K562 (cell line): ENCODE measurements at regions not wholly inside any gene's neighbourhood (a gene's known extent, or its start where the extent isn't known, plus 50 kb on each side); places are given as distances from the start of the nearest gene placed in this dataset.

Source experiments
- ATAC-seq: fragments of 200-7000 bp; cut with Tn5 transposase; 3 replicates; pipeline ENCODE4 v1.9.1; 2020; ENCODE audit warnings: moderate library complexity
- BruUV-seq: library from RNA; stranded (reverse); fragments of 400-500 nt; replicated peaks from 2 replicates; lab custom pipeline; 2021; lab: Mats Ljungman, UMichigan
- CTCF ChIA-PET: fragments of 300-600 bp; formaldehyde crosslinking; extraction: SDS; loops from one replicate; lab custom pipeline; 2021; ENCODE audit warnings: low intra/inter-chr PET ratio; lab: Yijun Ruan, JAX
- POLR2A ChIA-PET: fragments of 300-600, 350-650 bp; sonication (Branson Sonifier 250); formaldehyde crosslinking; extraction: SDS; loops from one replicate; lab custom pipeline; 2021; ENCODE audit warnings: antibody characterized with exemption, inconsistent platforms; lab: Yijun Ruan, JAX
- DNase-seq, 4 experiments: peaks; one replicate each; pipeline versions ENCODE4 v3.0.0 to v3.0.0-alpha.2; 2011 to 2018; ENCODE audit warnings: low spot score in 3 of 4, mixed read lengths in 3 of 4; ENCODE audit errors: extremely low read depth in 1 of 4
- FAIRE-seq: peaks from 2 replicates; lab custom pipeline; 2011; peaks lifted over from hg19 to GRCh38; lab: Jason Lieb, UNC
- H2AFZ ChIP-seq: 2 replicates; pipeline ENCODE4 v1.6.0; 2011; ENCODE audit warnings: low read depth, low read length, control low read depth, inconsistent platforms
- H3K27ac ChIP-seq: fragments of 200-600 bp; 3 replicates; pipeline ENCODE4 v1.8.0; 2011; ENCODE audit warnings: low read depth, mild to moderate bottlenecking, control low read depth, inconsistent platforms, low read length, moderate library complexity, mixed read lengths; ENCODE audit errors: extremely low read depth
- H3K27me3 ChIP-seq, 2 experiments: fragments of 300-600 bp in 1 of 2; 2 replicates in 1 of 2; 3 replicates in 1 of 2; pipeline versions ENCODE4 v1.6.0 to v1.8.0; 2011; ENCODE audit warnings: inconsistent platforms in 2 of 2, low read length in 2 of 2, mild to moderate bottlenecking in 1 of 2, mixed read lengths in 1 of 2, moderate library complexity in 1 of 2; ENCODE audit not compliant: control insufficient read depth in 2 of 2, insufficient read depth in 2 of 2
- H3K36me3 ChIP-seq: fragments of 300-600 bp; 3 replicates; pipeline ENCODE4 v1.8.0; 2011; ENCODE audit warnings: mild to moderate bottlenecking, low read length, inconsistent platforms; ENCODE audit not compliant: control insufficient read depth, insufficient read depth
- H3K4me1 ChIP-seq, 2 experiments: fragments of 200-600 bp in 1 of 2; replicated peaks in 1 of 2; 2 replicates in 1 of 2; 3 replicates in 1 of 2; pipeline versions ENCODE4 v1.5.1 to v1.8.0; 2011; ENCODE audit warnings: inconsistent platforms in 2 of 2, low read length in 2 of 2, mild to moderate bottlenecking in 1 of 2, mixed read lengths in 1 of 2, moderate library complexity in 1 of 2; ENCODE audit not compliant: control insufficient read depth in 2 of 2, insufficient read depth in 2 of 2
- H3K4me2 ChIP-seq: 2 replicates; pipeline ENCODE4 v1.6.1; 2011; ENCODE audit warnings: low read length, control low read depth, inconsistent platforms, mixed read lengths; ENCODE audit not compliant: insufficient read depth
- H3K4me3 ChIP-seq: fragments of 200-600 bp; sonication (generic), shearing (Covaris generic); 2 replicates; pipeline ENCODE4 v1.5.1; 2016; ENCODE audit warnings: control low read depth, inconsistent platforms
- H3K79me2 ChIP-seq: fragments of 200-600 bp; 3 replicates; pipeline ENCODE4 v1.8.0; 2011; ENCODE audit warnings: low read length, inconsistent platforms; ENCODE audit not compliant: control insufficient read depth, insufficient read depth
- H3K9ac ChIP-seq, 2 experiments: 2 replicates each; pipeline versions ENCODE4 v1.6.0 to v1.6.1; 2011; ENCODE audit warnings: low read depth in 2 of 2, low read length in 2 of 2, control low read depth in 1 of 2, inconsistent platforms in 1 of 2, mild to moderate bottlenecking in 1 of 2, mixed read lengths in 1 of 2; ENCODE audit not compliant: insufficient read depth in 1 of 2
- H3K9me1 ChIP-seq: one replicate; pipeline ENCODE4 v1.6.0; 2011; ENCODE audit warnings: inconsistent platforms, mild to moderate bottlenecking, low read length, moderate library complexity; ENCODE audit not compliant: control insufficient read depth, insufficient read depth
- H3K9me3 ChIP-seq: replicated peaks from 2 replicates; pipeline ENCODE4 v1.5.1; 2011; ENCODE audit warnings: low read depth, low read length, inconsistent platforms; ENCODE audit not compliant: control insufficient read depth, insufficient read depth
- H4K20me1 ChIP-seq: replicated peaks from 2 replicates; pipeline ENCODE4 v1.6.1; 2011; ENCODE audit warnings: low read length, inconsistent platforms, mixed read lengths; ENCODE audit not compliant: control insufficient read depth, insufficient read depth
- BACH1 ChIP-seq: fragments of 200-800 bp; sonication (Bioruptor generic); IDR thresholded peaks from 2 replicates; pipeline ENCODE4 v1.6.1; 2016; ENCODE audit warnings: missing genetic modification characterization, missing compliant biosample characterization
- E2F6 ChIP-seq, 2 experiments: IDR thresholded peaks; 2 replicates each; pipeline ENCODE4 v1.6.1; 2011; ENCODE audit warnings: borderline replicate concordance in 1 of 2, control low read depth in 1 of 2, low read depth in 1 of 2, low read length in 1 of 2, mild to moderate bottlenecking in 1 of 2, mixed read lengths in 1 of 2, moderate library complexity in 1 of 2; ENCODE audit not compliant: insufficient read depth in 1 of 2, insufficient read length in 1 of 2, poor library complexity in 1 of 2, severe bottlenecking in 1 of 2; ENCODE audit errors: extremely low read depth in 1 of 2
- EP300 ChIP-seq: IDR thresholded peaks from 2 replicates; pipeline ENCODE4 v1.6.1; 2012; ENCODE audit warnings: low read length, improper control_type of control experiment
- FIP1L1 ChIP-seq: fragments of 200-400 bp; formaldehyde crosslinking; IDR thresholded peaks from 2 replicates; pipeline ENCODE4 v1.6.1; 2018; ENCODE audit warnings: mild to moderate bottlenecking, low read depth, low read length; ENCODE audit not compliant: poor library complexity, severe bottlenecking
- MCM7 ChIP-seq, 2 experiments: fragments of 450-650 bp; IDR thresholded peaks; 2 replicates each; pipeline ENCODE4 v1.6.1; 2016 to 2018
- NR1H2 ChIP-seq: sonication (generic); formaldehyde crosslinking; IDR thresholded peaks from 2 replicates; pipeline ENCODE4 v1.4.0; 2020; ENCODE audit warnings: mild to moderate bottlenecking, missing genetic modification reagents
- NR2F6 ChIP-seq: fragments of 450-650 bp; formaldehyde crosslinking; IDR thresholded peaks from 2 replicates; pipeline ENCODE4 v1.4.0; 2020; ENCODE audit warnings: mild to moderate bottlenecking
- SIN3B ChIP-seq: fragments of 450-650 bp; IDR thresholded peaks from 2 replicates; pipeline ENCODE4 v1.6.1; 2017; ENCODE audit warnings: low read depth, mild to moderate bottlenecking, moderate library complexity
- TCF15 ChIP-seq: fragments of 250-450 bp; sonication (Bioruptor Pico); IDR thresholded peaks from 2 replicates; pipeline ENCODE4 v1.8.0; 2022; ENCODE audit warnings: moderate library complexity, mild to moderate bottlenecking, inconsistent platforms
- TCF7L2 ChIP-seq: fragments of 150-350 bp; IDR thresholded peaks from 2 replicates; pipeline ENCODE4 v1.6.1; 2016; ENCODE audit warnings: low read depth, mild to moderate bottlenecking, low read length, moderate library complexity
- U2AF2 ChIP-seq: fragments of 200-400 bp; formaldehyde crosslinking; optimal IDR thresholded peaks from 2 replicates; pipeline ENCODE3; 2017; ENCODE audit warnings: low read depth, mild to moderate bottlenecking, low read length
- ZBTB40 ChIP-seq, 2 experiments: fragments of 450-650 bp in 1 of 2; sonication (generic) in 1 of 2; formaldehyde crosslinking in 1 of 2; IDR thresholded peaks; 2 replicates each; pipeline versions ENCODE4 v1.7.1 to v1.9.0; 2016 to 2022; ENCODE audit warnings: inconsistent platforms in 1 of 2, mild to moderate bottlenecking in 1 of 2, missing genetic modification reagents in 1 of 2
- ZNF584 ChIP-seq: fragments of 200-800 bp; sonication (Bioruptor generic); IDR thresholded peaks from 2 replicates; pipeline ENCODE4 v1.6.1; 2016; ENCODE audit warnings: low read depth, mild to moderate bottlenecking, missing genetic modification characterization, missing compliant biosample characterization
- WGBS: fragments of 100-300 bp; shearing (Covaris generic); methylation state at CpG from one replicate; pipeline ENCODE4 v1.1.6; 2016; ENCODE audit warnings: low coverage, mixed read lengths; ENCODE audit not compliant: insufficient coverage; ENCODE audit errors: missing lambda C conversion rate; 5-methylcytosine and 5-hydroxymethylcytosine counted together
- in situ Hi-C: fragments of 300-500 bp; cut with MboI; formaldehyde crosslinking; loops from 4 replicates; pipeline ENCODE4 v1.15.0; 2018; ENCODE audit warnings: inconsistent platforms, mixed read lengths
- intact Hi-C: fragments of 100-400 bp; cut with micrococcal nuclease; formaldehyde crosslinking; loops from 2 replicates; pipeline ENCODE4 v1.14.2; 2022

GRCh38 chr3:181521831-181522230 is 189.9 kb upstream of the SOX2 start:
- POLR2A ChIA-PET, result no interaction called here
- FAIRE-seq, result no peak
- WGBS, result 3% methylated on average over 2 of the region's 2 CpGs
- TF ChIP-seq TCF7L2 (no peak), ZNF584 (CRISPR knock-in tag) (no peak), BACH1 (no peak), TCF15 (CRISPR knock-in tag) (no peak), EP300 (no peak), FIP1L1 (no peak), E2F6 (IDR thresholded peaks at IDR 0.05; ENCODE audit: borderline replicate concordance in 1 of 2, extremely low read depth in 1 of 2, insufficient read depth in 1 of 2, insufficient read length in 1 of 2, low read depth in 1 of 2, low read length in 1 of 2, poor library complexity in 1 of 2, severe bottlenecking in 1 of 2) (no peak), SIN3B (no peak), MCM7 (IDR thresholded peaks at IDR 0.05) (no peak), U2AF2 (no peak), NR1H2 (CRISPR knock-in tag) (no peak), NR2F6 (CRISPR knock-in tag) (no peak), ZBTB40 (IDR thresholded peaks at IDR 0.05) (no peak), ZBTB40 (CRISPR knock-in tag; IDR thresholded peaks at IDR 0.05) (no peak)

More at GRCh38 chr3:181521831-181522230, 189.9 kb upstream of the SOX2 start:
- H3K4me2 ChIP-seq, result no peak overlapping the region
- in situ Hi-C loops (no loop called here), intact Hi-C loops (no loop called here)
- no peaks in the 10 kb centered on the region for H3K9me1 ChIP-seq
- no peaks in the 10 kb centered on the region for H3K27me3 ChIP-seq
- H3K36me3 ChIP-seq, result no peaks in the 10 kb centered on the region
- BruUV-seq, result no TSS peak
- CTCF ChIA-PET, result no interaction called here
- ATAC-seq (no peak), DNase-seq (no peak)
- H3K79me2 ChIP-seq, result no peaks in the 10 kb centered on the region
- no peak overlapping the region for H3K27ac ChIP-seq
- H3K9ac ChIP-seq, result no peak overlapping the region
- no peaks in the 10 kb centered on the region for H4K20me1 ChIP-seq
- no peaks in the 10 kb centered on the region for H3K4me1 ChIP-seq
- H3K9me3 ChIP-seq, result no peaks in the 10 kb centered on the region
- H2AFZ ChIP-seq, result no peak overlapping the region
- no peak overlapping the region for H3K4me3 ChIP-seq
